HCT116 (cell line): ENCODE measurements at regions not wholly inside any gene's neighbourhood (a gene's known extent, or its start where the extent isn't known, plus 50 kb on each side); places are given as distances from the start of the nearest gene placed in this dataset.

Source experiments
- EZH2phosphoT487 ChIP-seq: fragments of 200-600 bp; IDR thresholded peaks from 2 replicates; pipeline ENCODE4 v1.6.1; 2018; ENCODE audit warnings: antibody characterized with exemption, borderline replicate concordance
- POLR2A ChIP-seq: IDR thresholded peaks from 2 replicates; pipeline ENCODE4 v1.7.0; 2011; ENCODE audit warnings: borderline replicate concordance; ENCODE audit not compliant: insufficient read depth, insufficient read length; ENCODE audit errors: extremely low read depth
- YY1 ChIP-seq: IDR thresholded peaks from 2 replicates; pipeline ENCODE4 v1.6.1; 2011; ENCODE audit warnings: low read length, low read depth, moderate library complexity, mild to moderate bottlenecking; ENCODE audit not compliant: insufficient replicate concordance; ENCODE audit errors: extremely low read depth

- no peak for TF ChIP-seq EZH2phosphoT487
- TF ChIP-seq POLR2A: no peak
- no peak for TF ChIP-seq YY1
Measured at GRCh38 chr6:74320715-74321114, 624.7 kb downstream of the CD109 start.
